ENCODE measurements at regions not wholly inside any gene's neighbourhood (a gene's known extent, or its start where the extent isn't known, plus 50 kb on each side); places are given as distances from the start of the nearest gene placed in this dataset.

DNA sequence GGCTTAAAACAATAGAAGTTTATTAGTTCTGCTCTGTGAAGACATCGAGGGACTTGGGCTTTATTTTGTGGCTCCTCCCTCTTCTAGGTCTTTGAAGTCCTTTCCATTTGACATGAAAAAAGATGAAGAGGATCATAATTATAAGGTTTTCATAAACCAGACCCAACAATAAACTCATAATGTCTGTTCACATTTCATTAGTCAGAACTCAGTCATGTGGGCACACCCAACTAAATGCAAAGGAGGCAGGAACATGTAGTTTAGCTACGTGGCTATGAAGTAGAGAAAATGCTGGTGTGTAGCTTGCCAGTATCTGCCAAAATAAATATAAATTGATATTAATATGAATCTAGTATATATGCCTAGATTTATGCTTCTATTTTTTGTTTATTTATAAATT, 393.9 kb upstream of the C9orf72 start:
- TF ChIP-seq, protein P1, sequence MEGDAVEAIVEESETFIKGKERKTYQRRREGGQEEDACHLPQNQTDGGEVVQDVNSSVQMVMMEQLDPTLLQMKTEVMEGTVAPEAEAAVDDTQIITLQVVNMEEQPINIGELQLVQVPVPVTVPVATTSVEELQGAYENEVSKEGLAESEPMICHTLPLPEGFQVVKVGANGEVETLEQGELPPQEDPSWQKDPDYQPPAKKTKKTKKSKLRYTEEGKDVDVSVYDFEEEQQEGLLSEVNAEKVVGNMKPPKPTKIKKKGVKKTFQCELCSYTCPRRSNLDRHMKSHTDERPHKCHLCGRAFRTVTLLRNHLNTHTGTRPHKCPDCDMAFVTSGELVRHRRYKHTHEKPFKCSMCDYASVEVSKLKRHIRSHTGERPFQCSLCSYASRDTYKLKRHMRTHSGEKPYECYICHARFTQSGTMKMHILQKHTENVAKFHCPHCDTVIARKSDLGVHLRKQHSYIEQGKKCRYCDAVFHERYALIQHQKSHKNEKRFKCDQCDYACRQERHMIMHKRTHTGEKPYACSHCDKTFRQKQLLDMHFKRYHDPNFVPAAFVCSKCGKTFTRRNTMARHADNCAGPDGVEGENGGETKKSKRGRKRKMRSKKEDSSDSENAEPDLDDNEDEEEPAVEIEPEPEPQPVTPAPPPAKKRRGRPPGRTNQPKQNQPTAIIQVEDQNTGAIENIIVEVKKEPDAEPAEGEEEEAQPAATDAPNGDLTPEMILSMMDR (IDR thresholded peaks at IDR 0.05), result no peak
- TF ChIP-seq POLR2A (IDR thresholded peaks at IDR 0.05), result no peak

All from right lobe of liver (tissue), 4 donors.